Colonic mucosa (tissue), 4 donors: ENCODE measurements at regions not wholly inside any gene's neighbourhood (a gene's known extent, or its start where the extent isn't known, plus 50 kb on each side); places are given as distances from the start of the nearest gene placed in this dataset.

Source experiments
- DNase-seq: peaks from one replicate; pipeline ENCODE4 v3.0.0-alpha.2; 2020
- H3K27ac ChIP-seq: fragments of 200-600 bp; one replicate; pipeline ENCODE4 v1.8.0; 2021
- H3K27me3 ChIP-seq: fragments of 200-600 bp; one replicate; pipeline ENCODE4 v1.8.0; 2021
- H3K36me3 ChIP-seq: fragments of 200-600 bp; one replicate; pipeline ENCODE4 v1.8.0; 2021
- H3K4me1 ChIP-seq: fragments of 200-600 bp; one replicate; pipeline ENCODE4 v1.8.0; 2021; ENCODE audit warnings: mild to moderate bottlenecking
- H3K4me3 ChIP-seq: fragments of 200-600 bp; one replicate; pipeline ENCODE4 v1.8.0; 2021
- H3K9ac ChIP-seq, 2 donors: one replicate each; pipeline ENCODE4 v1.7.0; 2013; ENCODE audit warnings: control low read depth in 2 of 2, low read depth in 2 of 2, low read length in 2 of 2
- H3K9me3 ChIP-seq: fragments of 200-600 bp; one replicate; pipeline ENCODE4 v1.8.0; 2021
- CTCF ChIP-seq: fragments of 200-600 bp; IDR thresholded peaks from one replicate; pipeline ENCODE4 v1.8.0; 2022; ENCODE audit warnings: antibody characterized with exemption, mild to moderate bottlenecking
- intact Hi-C: fragments of 100-400 bp; cut with DNase I; formaldehyde crosslinking; loops from one replicate; pipeline ENCODE4 v1.14.1; 2022
- donor health status: healthy.
- donor health status: DM: no; HTN: no; CAD: no.
- donor health status: DM: no; HTN: no; CAD: no.

GRCh38 chr1:228836427-228836826 is 101.1 kb downstream of the RHOU start:
- peak overlapping the region; percentile 65 for H3K27ac ChIP-seq
- no peaks in the 10 kb centered on the region for H3K9me3 ChIP-seq
- peak overlapping the region; percentile 3 to 71 for H3K9ac ChIP-seq
- peak; percentile 58 for DNase-seq
- no peak for TF ChIP-seq CTCF
- peaks cover 18% of the 10 kb centered on the region for H3K4me1 ChIP-seq
- H3K27me3 ChIP-seq: no peaks in the 10 kb centered on the region
- H3K36me3 ChIP-seq: no peaks in the 10 kb centered on the region
- intact Hi-C loops: no loop called here
- H3K4me3 ChIP-seq: no peak overlapping the region

- no peak for TF ChIP-seq CTCF
- H3K27ac ChIP-seq: peak overlapping the region; percentile 92
- no peaks in the 10 kb centered on the region for H3K27me3 ChIP-seq
- H3K9me3 ChIP-seq: no peaks in the 10 kb centered on the region
- H3K9ac ChIP-seq: peak overlapping the region in 1 of 2 donors; percentile 71
- intact Hi-C loops: no loop called here
- no peak for DNase-seq
- no peak overlapping the region for H3K4me3 ChIP-seq
- H3K4me1 ChIP-seq: peaks cover 18% of the 10 kb centered on the region
- H3K36me3 ChIP-seq: no peaks in the 10 kb centered on the region
Measured at GRCh38 chr1:228837032-228837431, 101.8 kb downstream of the RHOU start.

GRCh38 chr1:228837817-228838716 is 102.8 kb downstream of the RHOU start:
- H3K9me3 ChIP-seq: no peaks in the 10 kb centered on the region
- H3K4me1 ChIP-seq: peaks cover 18% of the 10 kb centered on the region
- intact Hi-C loops: no loop called here

GRCh38 chr1:228838717-228839500 is 103.6 kb downstream of the RHOU start:
- TF ChIP-seq CTCF: no peak
- H3K9ac ChIP-seq: peak overlapping the region in 1 of 2 donors; percentile 67
- no peak for DNase-seq
- no peaks in the 10 kb centered on the region for H3K27me3 ChIP-seq
- H3K36me3 ChIP-seq: no peaks in the 10 kb centered on the region
- no peak overlapping the region for H3K4me3 ChIP-seq
- peak overlapping the region; percentile 92 for H3K27ac ChIP-seq
- no peaks in the 10 kb centered on the region for H3K9me3 ChIP-seq
- peaks cover 18% of the 10 kb centered on the region for H3K4me1 ChIP-seq
- intact Hi-C loops: no loop called here

More at GRCh38 chr1:228837817-228838716, 102.8 kb downstream of the RHOU start:
- no peak for TF ChIP-seq CTCF
- H3K4me3 ChIP-seq: no peak overlapping the region
- DNase-seq: peak; percentile 81
- H3K27me3 ChIP-seq: no peaks in the 10 kb centered on the region
- peak overlapping the region; percentile 92 for H3K27ac ChIP-seq
- no peaks in the 10 kb centered on the region for H3K36me3 ChIP-seq
- peak overlapping the region in 1 of 2 donors; percentile 67 for H3K9ac ChIP-seq

- intact Hi-C loops: no loop called here
- no peak for DNase-seq
- no peaks in the 10 kb centered on the region for H3K9me3 ChIP-seq
- H3K4me1 ChIP-seq: peaks cover 18% of the 10 kb centered on the region
- no peak overlapping the region for H3K9ac ChIP-seq
- no peak for TF ChIP-seq CTCF
- H3K4me3 ChIP-seq: no peak overlapping the region
- H3K27me3 ChIP-seq: no peaks in the 10 kb centered on the region
- H3K36me3 ChIP-seq: no peaks in the 10 kb centered on the region
- H3K27ac ChIP-seq: no peak overlapping the region
Measured at GRCh38 chr1:228839656-228840055, 104.4 kb downstream of the RHOU start.
